Upper lobe of right lung (tissue), 1 donor: ENCODE measurements at regions not wholly inside any gene's neighbourhood (a gene's known extent, or its start where the extent isn't known, plus 50 kb on each side); places are given as distances from the start of the nearest gene placed in this dataset.

Experiments
- ATAC-seq: fragments of 200-7000 bp; cut with Tn5 transposase; one replicate; pipeline ENCODE4 v1.9.1; 2020; ENCODE audit warnings: mild to moderate bottlenecking, moderate library complexity
- DNase-seq: peaks from one replicate; pipeline ENCODE4 v3.0.0-alpha.2; 2020
- H3K27ac ChIP-seq: fragments of 200-600 bp; one replicate; pipeline ENCODE4 v1.8.0; 2022
- H3K27me3 ChIP-seq: fragments of 200-600 bp; one replicate; pipeline ENCODE4 v1.8.0; 2022; ENCODE audit warnings: mild to moderate bottlenecking
- H3K36me3 ChIP-seq: fragments of 200-600 bp; one replicate; pipeline ENCODE4 v1.8.0; 2022
- H3K4me1 ChIP-seq: fragments of 200-600 bp; one replicate; pipeline ENCODE4 v1.8.0; 2022
- H3K4me3 ChIP-seq: fragments of 200-600 bp; one replicate; pipeline ENCODE4 v1.8.0; 2022; ENCODE audit warnings: mild to moderate bottlenecking
- H3K9me3 ChIP-seq: fragments of 200-600 bp; one replicate; pipeline ENCODE4 v1.8.0; 2022
- CTCF ChIP-seq: fragments of 200-600 bp; IDR thresholded peaks from one replicate; pipeline ENCODE4 v1.8.0; 2022; ENCODE audit warnings: antibody characterized with exemption
- intact Hi-C: fragments of 100-400 bp; cut with DNase I; formaldehyde crosslinking; loops from one replicate; pipeline ENCODE4 v1.11.0; 2022
- donor health status: DM: no; HTN: yes; CAD: no; lungs with severe emphysema.

GRCh38 chr2:16882706-16883105 lies 217.1 kb upstream of the CYRIA start:
- Histone ChIP-seq H3K4me3 (no peak overlapping the region), H3K27me3 (no peaks in the 10 kb centered on the region), H3K27ac (no peak overlapping the region), H3K4me1 (no peaks in the 10 kb centered on the region), H3K36me3 (no peaks in the 10 kb centered on the region), H3K9me3 (no peaks in the 10 kb centered on the region)
- intact Hi-C loops, result no loop called here
- no peak for ATAC-seq
- no peak for DNase-seq
- no peak for TF ChIP-seq CTCF

GRCh38 chr2:16881122-16881521 lies 215.5 kb upstream of the CYRIA start:
- intact Hi-C loops, result no loop called here
- no peak for TF ChIP-seq CTCF
- no peak overlapping the region for H3K27ac ChIP-seq

GRCh38 chr2:16871411-16871810 lies 205.8 kb upstream of the CYRIA start:
- intact Hi-C loops, result no loop called here
- no peak overlapping the region for H3K27ac ChIP-seq

More at GRCh38 chr2:16881122-16881521, 215.5 kb upstream of the CYRIA start:
- Histone ChIP-seq H3K36me3 (no peaks in the 10 kb centered on the region), H3K4me1 (no peaks in the 10 kb centered on the region), H3K27me3 (no peaks in the 10 kb centered on the region), H3K9me3 (no peaks in the 10 kb centered on the region), H3K4me3 (no peak overlapping the region)
- ATAC-seq, result no peak
- no peak for DNase-seq

DNA sequence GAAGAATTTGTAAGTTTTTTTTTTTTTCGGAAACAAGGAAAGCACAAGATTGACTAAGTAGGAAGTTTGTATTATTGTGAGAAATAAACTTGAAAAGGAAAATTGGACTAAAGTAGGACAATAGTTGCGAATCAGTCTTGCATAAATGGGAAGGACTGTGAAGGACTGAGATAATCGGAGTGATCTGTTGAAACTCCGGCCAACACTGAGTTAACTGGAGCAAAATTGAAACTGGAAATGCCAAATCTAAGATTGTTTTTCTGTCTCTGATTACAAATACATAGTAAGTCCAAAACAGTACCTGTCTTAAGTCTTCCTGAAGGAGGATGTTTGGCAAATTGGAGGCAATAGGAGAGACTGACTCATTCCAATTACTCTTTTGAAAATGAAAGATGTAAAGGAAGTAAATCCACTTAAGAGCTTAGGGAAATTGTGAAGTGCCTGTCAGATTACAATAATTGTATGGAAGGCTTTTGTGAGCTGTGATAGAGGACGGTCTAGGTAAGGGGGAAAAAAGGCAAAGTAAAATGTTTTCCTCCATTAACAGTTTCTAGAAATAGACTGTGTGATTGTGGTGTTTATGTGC lies 204.9 kb upstream of the CYRIA start:
- Histone ChIP-seq H3K27me3 (no peaks in the 10 kb centered on the region), H3K4me1 (no peaks in the 10 kb centered on the region), H3K4me3 (no peak overlapping the region), H3K36me3 (no peaks in the 10 kb centered on the region), H3K9me3 (no peaks in the 10 kb centered on the region), H3K27ac (no peak overlapping the region)
- TF ChIP-seq CTCF, result no peak
- intact Hi-C loops, result no loop called here
- ATAC-seq (no peak), DNase-seq (no peak)

More at GRCh38 chr2:16871411-16871810, 205.8 kb upstream of the CYRIA start:
- TF ChIP-seq CTCF, result no peak
- Histone ChIP-seq H3K27me3 (no peaks in the 10 kb centered on the region), H3K4me1 (no peaks in the 10 kb centered on the region), H3K4me3 (no peak overlapping the region), H3K36me3 (no peaks in the 10 kb centered on the region), H3K9me3 (no peaks in the 10 kb centered on the region)
- no peak for DNase-seq
- ATAC-seq, result no peak

- Histone ChIP-seq H3K4me3 (no peak overlapping the region), H3K27ac (no peak overlapping the region), H3K36me3 (no peaks in the 10 kb centered on the region), H3K9me3 (no peaks in the 10 kb centered on the region), H3K4me1 (no peaks in the 10 kb centered on the region), H3K27me3 (no peaks in the 10 kb centered on the region)
- intact Hi-C loops, result no loop called here
- no peak for ATAC-seq
- no peak for TF ChIP-seq CTCF
- DNase-seq, result no peak
Measured at GRCh38 chr2:16869711-16870110, 204.1 kb upstream of the CYRIA start.

DNA sequence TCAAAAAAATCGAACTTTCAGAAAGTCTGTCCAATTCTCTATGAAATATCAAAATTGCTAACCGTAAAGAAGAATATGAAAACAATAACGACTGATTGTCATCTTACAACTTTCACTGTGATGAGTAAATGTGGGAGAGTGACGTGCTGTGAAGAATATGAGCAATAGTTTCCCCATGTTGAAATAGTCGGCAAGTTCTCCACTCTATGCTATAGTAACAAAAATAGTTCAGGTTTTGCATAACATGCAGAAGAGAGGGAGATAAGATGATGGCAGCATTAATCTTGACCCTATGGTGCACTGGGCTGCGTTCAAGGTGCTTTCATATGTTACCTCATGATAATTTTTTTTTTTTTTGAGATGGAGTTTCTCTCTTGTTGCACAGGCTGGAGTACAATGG lies 196.8 kb upstream of the CYRIA start:
- intact Hi-C loops, result no loop called here
- TF ChIP-seq CTCF, result no peak
- Histone ChIP-seq H3K27me3 (no peaks in the 10 kb centered on the region), H3K4me1 (no peaks in the 10 kb centered on the region), H3K36me3 (no peaks in the 10 kb centered on the region), H3K27ac (no peak overlapping the region), H3K9me3 (no peaks in the 10 kb centered on the region), H3K4me3 (no peak overlapping the region)
- DNase-seq, result no peak
- peak; percentile 22 for ATAC-seq
